ENCODE measurements at regions not wholly inside any gene's neighbourhood (a gene's known extent, or its start where the extent isn't known, plus 50 kb on each side); places are given as distances from the start of the nearest gene placed in this dataset.

DNA sequence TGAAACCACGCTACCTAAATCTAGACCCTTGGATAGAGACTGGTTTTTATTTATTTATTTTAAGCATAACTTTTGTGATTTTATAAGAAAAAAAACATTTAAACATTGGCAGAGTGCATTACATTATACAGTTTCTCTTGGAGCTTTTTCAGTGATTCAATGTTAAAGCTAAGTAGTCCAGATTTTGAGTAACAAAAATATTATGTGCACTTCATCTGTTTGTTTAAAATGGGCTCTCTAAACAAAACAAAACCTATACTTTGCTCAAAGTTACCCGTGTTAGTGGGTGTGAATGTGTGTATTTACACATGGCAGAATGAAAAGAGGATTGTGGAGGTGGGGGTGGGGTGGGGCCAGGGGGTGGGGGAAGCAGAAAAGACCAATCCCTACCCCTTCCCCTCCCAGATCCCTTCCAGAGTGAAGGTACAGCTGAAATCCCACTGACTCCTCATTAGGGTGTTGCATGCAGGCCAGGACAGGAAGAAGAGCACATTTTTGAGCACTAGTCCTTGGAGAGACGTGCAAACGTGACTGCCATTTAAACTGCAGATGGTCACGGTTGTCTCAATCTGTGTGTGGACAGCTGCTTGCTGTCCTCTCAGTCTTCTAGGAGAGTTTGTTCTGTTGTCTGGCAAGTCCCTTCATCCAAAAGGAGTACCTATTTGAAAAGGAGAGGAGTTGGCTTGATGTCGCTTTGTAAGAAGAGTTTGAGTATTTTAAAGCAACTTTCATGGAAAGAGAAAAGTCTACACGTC, 303.0 kb downstream of the ICOS start:
- DNase-seq: no peak

DNA sequence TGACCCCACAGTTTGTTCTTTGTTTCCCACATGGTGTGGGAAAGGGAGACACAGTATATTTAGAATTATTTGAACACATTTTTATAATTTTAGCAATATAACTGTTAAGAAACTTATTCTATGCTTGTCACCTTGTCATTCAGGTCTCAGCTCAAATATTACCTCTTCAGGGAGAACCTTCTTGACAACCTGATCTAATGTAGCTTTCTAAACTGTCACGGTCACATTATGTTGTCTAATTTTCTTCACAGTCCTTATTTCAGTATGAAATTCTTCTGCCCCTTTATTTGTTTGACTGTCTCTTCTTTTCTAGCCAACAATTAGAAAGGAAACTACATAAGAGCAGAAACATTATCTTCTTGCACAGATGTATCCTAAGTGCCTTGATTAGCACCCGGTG, 304.3 kb upstream of the PARD3B start:
- no peak for DNase-seq

DNA sequence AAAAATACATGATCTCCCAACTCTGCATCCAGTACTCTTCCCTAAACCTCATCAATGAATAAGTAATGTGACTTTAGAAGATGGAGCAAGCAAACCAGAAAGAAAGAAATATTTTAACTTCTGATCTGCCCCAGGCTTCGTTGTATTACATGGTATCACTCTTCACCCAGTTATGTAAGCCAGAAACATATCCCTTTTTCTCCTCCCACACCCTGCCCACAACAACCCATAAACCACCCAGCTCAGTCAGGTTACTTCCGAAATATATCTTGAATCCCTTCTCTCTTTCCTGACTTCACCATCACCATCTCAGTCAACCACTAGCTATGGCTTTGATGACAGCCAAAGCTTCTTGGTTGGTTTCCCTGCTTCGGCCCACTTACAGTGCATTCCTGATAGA, 295.8 kb upstream of the PARD3B start:
- no peak for DNase-seq

DNA sequence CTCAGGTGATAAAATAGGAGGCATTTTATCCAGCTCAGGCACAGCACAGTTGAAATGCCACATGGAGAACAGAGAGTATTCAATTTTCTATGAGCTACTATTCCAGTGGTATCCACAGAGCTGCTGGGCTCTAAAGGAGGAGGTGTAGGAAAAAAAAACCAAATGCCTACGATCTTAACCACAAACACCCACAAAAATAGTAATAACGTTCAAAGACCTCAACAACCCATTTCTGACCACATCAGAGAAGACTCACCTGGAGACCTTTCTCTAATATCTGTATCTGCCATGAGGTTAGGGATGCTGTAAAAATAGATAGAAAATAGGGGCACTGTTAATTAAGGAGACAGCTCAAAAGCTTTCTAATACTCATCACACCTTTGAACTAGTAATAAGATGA, 294.6 kb upstream of the PARD3B start:
- DNase-seq: no peak

DNA sequence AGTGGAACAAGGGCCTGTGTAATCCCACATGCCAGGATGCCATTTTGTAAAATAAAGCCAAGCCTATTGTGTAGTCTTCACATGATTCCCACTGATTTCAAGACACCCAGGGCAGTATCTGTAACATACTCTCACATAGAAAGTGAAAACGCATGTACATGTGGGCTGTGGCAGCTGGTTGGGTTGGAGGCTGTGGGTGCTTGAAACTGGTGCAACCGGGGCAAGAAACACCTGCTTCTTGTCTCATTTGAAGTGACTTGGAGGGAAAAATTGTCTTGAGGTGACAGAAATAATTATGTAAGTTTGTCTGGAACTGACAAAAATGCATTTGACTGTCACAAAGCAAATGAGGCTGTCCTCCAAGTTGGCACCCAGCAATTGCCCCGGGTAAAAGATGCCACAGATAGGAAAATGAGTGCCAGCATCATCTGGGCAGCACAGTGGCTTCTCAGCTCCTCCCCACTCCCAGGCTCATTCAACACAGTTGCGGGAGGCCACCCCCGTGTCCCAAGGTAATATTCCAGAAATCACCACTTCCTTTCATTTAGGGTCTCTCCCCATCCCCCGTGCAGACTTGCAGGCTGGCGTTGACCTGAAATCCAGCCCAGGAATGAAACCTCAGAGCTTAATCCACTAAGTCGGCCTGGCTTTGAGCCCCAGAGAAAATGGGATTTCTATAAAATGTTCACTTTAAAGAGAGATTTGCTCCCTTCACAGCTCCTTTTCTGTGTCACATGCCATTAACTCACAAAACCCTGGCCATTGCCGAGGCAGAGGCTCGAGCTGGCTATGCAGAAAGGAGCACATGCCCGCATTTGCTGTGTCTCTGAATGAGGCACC, 293.9 kb upstream of the PARD3B start:
- no peak for DNase-seq

DNA sequence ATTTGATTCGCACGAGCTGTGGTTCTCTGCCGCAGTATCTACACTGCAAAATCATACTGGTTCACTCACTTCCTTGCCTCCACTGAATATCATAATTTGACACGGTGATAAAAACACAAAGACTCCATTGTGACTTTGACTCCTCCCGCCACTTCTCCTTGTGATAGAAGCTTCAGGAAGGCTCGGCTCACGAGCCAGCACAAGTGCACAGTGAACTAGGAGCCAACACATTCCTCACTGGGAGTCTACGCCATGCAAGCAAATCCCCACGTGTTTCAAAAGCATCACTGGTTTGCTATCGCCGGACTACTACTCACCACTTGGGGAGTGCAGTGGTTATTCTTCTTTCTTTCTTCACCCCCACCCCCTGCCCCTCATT, 293.3 kb upstream of the PARD3B start:
- no peak for DNase-seq

DNA sequence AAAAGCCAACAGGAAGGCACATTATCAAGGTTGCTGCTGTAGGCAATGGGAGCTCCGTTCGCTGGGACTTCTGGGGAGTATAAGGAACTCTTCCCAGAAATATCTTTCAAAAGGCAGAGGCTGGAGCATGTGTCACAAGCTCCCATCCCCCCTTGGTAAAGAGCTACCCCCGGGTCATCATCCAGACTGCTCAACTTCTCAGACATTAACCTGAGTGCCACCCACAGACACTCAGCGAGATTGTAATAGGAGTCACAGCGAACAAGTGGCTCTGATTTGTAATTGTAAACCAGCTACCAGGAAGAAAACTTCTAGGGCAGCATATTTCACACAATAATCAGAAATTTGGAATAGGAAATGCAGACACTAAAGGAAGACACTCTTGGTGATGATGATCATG, 290.2 kb upstream of the PARD3B start:
- DNase-seq: no peak

DNA sequence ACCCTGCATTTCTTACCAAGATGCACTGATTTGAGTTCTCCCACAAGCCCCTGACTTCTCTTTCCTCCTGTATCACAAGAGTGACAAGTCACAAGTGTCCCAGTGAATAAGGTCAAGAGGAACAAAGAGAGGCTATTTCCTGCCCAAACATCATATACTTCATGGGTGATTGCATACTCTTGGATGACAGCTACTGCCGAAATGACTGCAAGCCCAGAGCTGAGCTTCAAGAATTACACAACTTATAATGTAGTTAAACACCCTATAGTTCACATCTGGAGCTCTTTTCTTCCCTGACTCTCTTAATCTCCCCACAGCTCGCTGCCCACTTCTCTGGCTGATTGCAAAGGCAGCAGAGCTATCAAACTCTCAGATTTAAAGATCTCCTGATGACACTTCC, 289.7 kb upstream of the PARD3B start:
- no peak for DNase-seq

DNA sequence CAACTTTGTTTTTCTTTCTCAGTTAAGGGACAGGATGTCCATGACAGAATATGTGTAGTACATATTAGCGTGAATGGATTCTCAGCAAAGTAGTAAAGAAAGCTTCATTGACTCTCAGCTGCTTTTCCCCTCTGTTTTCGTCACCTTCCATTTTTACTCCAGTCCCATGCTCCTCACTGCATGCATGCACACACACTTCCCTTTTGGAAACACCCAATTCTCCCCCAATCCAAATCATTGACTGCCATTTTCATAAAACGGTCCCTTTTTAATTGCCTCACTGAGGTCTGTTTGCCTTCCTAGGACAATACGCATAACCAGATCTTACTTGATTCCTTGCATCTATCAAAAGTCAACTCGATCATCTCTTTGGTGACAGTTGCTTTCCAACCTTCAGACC, 287.5 kb upstream of the PARD3B start:
- DNase-seq: no peak

DNA sequence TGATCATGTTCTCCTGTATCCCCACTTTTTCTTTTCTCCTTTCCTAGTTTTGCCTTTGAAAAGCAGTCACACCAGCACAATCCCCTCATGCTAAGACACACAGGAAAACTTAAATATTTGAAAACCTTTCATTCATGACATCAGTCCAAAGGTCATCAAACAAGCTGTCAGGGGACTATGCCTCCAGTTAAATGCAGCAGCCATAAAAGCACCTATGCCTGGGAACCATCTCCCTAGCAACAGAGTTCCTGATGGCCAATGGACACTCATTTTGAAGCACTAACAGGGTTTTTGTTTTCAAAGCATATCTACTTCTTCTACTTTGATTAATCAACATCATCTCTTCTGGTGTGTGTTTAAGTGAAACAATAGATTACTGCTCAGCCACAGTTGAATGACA, 286.4 kb upstream of the PARD3B start:
- DNase-seq: no peak

DNA sequence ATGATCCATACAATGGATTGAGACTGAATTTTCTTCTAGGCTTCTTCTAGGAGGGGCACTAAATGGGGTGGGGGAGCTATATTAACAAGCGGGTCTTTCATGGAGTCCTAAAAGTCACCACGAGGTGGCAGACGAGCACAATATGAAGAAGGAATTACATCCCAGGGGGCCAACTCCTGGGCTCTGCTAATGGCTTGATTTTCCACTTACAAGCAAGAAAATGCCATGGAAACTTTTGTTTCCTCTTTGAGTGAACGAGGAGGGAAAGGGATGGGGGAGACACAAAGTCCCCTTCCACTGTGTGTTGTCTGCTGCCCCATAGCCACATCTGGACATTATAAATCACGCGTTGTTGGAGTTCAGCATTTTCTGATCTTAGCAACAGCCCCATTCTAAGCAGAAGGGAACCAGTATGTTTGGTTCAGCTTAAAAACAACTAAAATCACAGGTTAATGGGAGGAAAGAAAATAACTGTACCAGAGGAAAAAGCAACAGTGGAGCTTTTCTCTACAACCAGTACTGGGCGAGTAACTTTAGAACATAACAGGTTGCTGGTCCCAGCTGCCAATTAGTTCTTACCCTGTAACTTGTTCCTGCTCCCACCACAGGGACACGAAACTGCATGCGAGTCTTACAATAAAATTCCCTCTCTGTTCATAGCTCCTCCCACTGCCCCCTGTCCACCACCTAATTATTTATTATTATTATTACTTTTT, 285.0 kb upstream of the PARD3B start:
- peak; percentile 18 to 33 for DNase-seq

DNA sequence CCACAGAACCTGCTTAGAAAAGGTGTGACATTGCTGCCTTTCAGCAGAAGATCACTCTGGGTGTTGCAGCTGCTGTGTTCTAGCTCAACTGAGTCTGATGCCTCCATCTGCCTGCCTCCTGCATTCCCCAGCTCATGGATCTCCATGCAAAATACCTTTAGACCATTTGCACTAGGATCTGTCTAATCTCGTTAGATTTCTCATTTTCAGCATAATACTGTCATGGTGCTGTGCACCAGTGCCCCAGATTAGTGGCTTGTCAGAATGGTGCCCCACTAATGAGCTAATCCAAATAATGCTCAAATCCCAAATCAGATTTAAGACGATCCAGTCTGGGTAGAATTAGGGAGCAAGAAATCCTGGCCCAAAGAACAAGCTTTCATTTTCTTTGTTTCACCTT, 284.4 kb upstream of the PARD3B start:
- no peak for DNase-seq

DNA sequence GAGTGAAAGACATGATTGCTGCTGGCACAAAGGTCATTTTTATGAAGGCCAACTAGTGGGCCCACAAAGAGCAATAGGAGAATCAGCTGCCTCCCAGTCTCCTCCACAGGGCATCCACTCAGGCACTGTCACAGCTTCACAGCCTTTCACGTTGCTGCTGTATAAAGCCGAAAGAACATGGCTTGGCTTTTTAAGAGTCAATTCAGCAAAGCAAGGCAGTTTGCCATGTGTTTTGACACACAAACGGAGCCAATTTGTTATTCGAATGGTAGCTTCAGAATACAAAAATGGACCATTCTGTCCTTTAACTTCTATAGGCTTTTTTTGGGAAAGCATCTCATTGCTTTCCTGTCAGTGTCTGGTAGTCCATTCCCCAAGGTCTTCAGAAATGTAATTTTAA, 283.4 kb upstream of the PARD3B start:
- no peak for DNase-seq

DNA sequence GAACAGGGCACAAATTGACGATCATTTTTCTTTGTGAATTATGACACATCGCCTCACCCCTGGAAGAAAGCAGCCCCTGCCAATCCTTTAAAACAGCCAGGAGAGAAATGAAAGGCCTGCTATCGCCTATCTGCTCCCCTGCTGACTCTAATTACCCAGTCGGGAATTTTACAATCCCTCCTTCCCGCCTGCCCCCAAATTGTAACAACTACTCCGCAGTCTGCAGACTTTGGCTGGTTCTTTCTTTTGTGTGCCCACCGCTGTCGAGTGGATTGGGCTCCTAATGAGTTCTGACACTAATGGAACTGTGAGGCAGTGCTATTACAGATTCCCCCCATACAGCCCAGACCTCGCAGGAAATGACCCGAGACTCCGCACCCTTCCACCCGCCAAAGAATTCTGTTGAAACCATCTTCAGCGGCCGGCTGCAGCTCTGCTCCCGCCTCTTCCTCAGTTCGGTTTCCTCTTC, 281.2 kb upstream of the PARD3B start:
- no peak for DNase-seq

DNA sequence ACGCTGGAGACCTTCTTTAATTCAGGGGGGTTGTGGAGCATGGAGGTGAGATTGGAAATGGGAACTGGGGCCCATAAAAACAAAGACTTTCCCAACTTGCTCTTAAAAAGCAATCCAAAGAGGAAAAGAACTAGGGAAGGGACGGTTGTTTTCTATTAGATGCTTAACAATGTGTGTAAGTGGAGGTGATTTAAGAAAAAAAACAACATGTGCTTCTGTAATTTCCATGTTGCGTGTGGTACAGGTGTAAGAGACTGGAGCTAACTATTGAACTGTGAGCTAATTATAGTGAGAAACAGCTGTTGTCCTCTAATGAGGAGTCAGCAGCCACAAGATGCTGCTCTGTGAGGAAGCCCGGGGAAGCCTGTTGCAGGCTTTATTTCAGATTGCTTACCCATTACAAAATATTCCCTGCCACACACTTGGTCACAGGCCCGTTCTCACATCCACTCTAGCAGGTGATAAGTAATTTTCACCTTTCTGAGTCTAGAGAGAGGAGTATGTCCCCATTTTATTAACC, 280.6 kb upstream of the PARD3B start:
- DNase-seq: no peak

DNA sequence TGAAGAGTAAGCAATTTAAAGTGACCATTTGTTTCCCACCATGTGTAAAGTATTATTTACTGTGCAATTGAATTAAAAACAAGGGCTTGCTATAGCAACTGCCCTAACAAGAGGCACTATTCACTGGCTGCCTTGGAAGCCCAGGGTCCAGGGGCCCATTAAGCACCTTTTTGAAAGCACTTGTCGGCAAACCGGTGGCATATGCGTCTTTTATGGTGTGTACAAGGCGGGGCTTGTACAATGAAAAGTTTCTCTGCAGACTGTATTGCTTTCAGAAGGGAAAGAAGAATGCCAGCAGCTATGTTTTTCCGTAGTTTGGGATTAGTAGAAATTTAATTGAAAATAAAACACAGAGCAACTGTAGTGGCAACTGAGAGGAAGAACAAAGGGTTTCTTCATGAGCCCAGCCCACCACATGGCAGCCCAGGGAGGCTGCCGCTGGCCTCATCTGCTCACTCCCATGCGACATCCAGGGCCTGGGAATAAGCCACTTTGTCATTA, 279.5 kb upstream of the PARD3B start:
- peak; percentile 64 to 75 for DNase-seq

DNA sequence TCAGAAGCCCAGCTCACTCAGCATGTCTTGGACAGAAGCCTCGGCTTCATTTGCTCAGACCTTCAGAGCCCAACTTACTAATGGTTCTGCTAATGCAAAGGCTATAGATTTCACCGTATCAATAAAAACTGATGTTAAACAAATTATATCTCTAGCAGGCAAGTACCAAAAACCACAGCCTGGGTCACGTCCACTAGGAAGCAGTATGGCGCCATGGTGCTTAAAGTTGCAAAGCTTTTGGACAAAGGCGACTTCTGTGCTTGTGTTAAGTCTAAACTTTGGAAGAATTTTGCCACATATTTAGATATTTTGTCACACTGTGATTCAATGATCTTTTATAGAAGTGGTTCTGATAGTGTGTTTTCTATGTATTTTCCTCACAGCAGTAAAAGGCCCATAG, 276.8 kb upstream of the PARD3B start:
- no peak for DNase-seq

DNA sequence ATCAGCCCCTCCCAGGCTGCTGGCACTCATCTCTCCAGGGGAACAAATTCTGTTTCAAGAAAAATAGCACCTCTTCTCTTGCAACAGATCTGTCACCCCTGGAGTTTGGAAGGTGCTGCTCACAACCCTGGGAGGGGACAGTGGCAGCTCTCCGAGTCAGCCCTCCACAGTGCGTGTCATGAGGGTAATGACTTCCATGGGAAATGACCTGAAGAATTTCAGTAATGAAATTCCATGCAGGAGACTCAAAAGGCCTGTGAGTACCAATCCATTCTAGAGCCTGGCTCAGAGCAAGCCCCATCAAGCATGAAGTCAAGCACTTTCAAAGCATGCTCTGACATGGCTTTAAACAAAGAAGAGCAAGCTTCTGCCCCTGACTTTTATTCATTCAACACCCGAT, 276.3 kb upstream of the PARD3B start:
- DNase-seq: peak in 1 of 2 experiments; percentile 5

DNA sequence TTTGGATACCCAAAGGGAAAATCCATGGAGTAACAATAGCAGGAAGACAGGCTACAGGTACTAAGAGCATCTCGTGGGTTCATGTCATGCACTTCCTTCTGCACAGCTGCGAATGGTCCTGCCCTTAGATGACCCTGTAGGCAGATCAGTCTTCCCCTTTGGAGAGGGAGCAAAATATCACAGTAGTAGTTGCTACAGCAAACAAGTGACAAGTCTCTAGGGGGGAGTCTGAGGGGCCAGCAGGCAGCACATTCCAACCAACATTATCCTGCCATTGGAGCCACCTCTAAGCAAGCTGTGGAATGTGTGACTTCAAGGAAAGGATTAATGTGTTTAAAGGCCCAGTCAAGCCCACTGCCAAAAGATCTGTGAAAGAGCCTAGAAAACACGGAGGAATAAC, 273.2 kb upstream of the PARD3B start:
- no peak for DNase-seq

DNA sequence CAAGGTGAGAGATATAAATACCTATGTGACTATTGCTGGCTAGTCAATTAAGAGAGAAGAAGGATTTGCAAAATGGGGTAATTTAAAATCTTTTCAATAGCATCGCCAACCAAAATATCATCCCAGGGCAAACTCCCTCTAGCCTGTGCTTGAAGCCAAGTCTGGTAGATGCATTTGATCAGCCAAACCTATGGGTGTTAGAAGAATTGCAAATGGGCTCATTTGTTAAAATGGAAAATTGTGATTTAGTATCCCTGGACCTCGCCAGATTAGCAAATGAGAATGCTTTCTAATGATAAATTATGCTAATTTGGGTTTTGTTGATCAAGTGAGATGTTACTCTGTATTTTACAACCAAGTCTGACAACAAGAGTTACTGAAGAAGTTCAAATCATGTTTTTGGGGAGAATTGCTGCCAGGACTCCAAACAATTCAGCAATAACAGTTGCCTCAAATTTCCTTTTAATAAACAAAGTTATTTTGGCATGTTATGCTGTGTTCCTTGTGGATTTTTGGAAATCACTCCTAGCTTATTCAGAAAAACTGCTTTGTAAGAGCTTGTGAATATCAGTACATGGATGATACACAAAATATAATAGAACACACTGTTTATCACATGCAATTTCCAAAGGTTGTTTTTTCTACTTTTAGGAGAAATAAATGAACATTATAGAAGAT, 272.5 kb upstream of the PARD3B start:
- no peak for DNase-seq

DNA sequence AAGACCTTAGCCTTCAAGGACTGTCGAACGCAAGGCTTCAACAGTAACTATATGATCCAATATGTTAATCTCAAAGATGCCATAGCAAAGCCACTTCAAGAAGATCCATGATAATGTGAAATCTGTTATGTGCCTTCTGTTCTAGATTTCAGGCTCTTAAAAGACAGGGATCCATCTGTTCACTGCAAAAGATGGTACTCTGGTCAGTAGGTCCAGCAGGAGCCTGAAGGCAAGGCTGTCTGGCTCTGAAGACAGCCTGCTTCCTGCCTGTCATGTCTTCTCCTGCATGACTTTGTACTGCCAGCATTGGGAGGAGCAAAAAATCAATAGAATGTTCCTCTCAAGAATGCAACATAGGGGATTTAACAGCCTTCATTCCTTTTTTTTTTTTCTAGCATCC, 270.8 kb upstream of the PARD3B start:
- no peak for DNase-seq

DNA sequence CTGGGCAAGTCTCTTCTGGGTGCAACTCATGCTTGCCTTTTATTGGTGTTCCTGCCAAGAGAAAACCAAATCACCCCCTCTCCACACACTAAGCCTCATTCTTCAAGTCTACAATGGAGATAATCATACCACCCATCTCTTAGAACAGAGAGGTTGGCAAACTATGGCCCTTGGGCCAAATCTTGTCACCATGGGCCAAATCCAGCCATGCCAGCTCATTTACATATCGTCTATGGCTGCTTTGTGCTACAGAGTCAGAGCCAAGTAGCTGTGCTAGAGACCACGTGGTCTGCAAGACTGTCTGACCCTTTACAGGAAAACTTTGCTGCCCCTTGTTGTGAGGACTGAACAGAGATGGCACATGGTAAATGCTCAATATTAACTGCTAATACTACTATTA, 270.3 kb upstream of the PARD3B start:
- no peak for DNase-seq

DNA sequence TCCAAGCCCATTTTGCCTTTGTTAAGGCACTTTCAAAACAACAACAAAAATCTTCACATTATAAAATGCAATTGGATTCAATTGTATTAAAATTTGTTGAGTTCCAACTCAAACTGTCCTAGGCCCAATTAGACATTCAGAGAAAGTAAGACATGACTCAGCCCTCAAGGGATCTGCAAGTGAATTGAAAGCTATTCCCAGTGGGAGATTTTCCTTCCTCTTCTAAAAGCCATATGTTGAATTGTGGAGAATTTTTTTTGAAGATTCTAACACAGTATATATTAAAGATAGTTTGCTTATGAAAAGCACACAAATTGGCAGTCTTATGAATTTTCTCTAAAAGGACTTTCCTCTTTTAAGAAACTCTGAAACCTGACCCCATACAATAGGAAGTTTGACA, 268.0 kb upstream of the PARD3B start:
- DNase-seq: no peak

All from NCI-H187 (cell line).